HCT116 (cell line): ENCODE measurements at regions not wholly inside any gene's neighbourhood (a gene's known extent, or its start where the extent isn't known, plus 50 kb on each side); places are given as distances from the start of the nearest gene placed in this dataset.

Experiments
- ATAC-seq: fragments of 200-7000 bp; cut with Tn5 transposase; 2 replicates; pipeline ENCODE4 v1.9.1; 2020; ENCODE audit warnings: mild to moderate bottlenecking, moderate library complexity
- BruUV-seq: library from RNA; stranded (reverse); fragments of 400-500 nt; replicated peaks from 2 replicates; lab custom pipeline; 2021; lab: Mats Ljungman, UMichigan
- CTCF ChIA-PET: fragments of 300-600 bp; sonication (Branson Sonifier 250); formaldehyde crosslinking; loops from one replicate; lab custom pipeline; 2021; ENCODE audit warnings: antibody characterized with exemption; lab: Charles Lee
- POLR2A ChIA-PET: fragments of 300-600, 350-600 bp; sonication (Branson Sonifier 250); formaldehyde crosslinking; loops from one replicate; lab custom pipeline; 2021; ENCODE audit warnings: antibody characterized with exemption; lab: Charles Lee
- RAD21 ChIA-PET, 2 experiments: fragments of 300-600 bp; sonication (Branson Sonifier 250); formaldehyde crosslinking; loops; one replicate each; lab custom pipeline; 2023; ENCODE audit warnings: low total read pairs in 2 of 2; ENCODE audit not compliant: uncharacterized antibody in 2 of 2, unreplicated experiment in 2 of 2, low non-redundant PET in 1 of 2; lab: Charles Lee
- DNase-seq: peaks from one replicate; pipeline ENCODE4 v3.0.0-alpha.2; 2010; ENCODE audit warnings: low read depth, low spot score
- H2AFZ ChIP-seq: fragments of 200-600 bp; shearing (Covaris generic), sonication (generic); 2 replicates; pipeline ENCODE4 v1.6.1; 2017; ENCODE audit warnings: low read depth, mixed run types, mixed read lengths, antibody characterized with exemption, low read length; ENCODE audit not compliant: poor library complexity, severe bottlenecking
- H3K27ac ChIP-seq: 2 replicates; pipeline ENCODE4 v1.5.1; 2012; ENCODE audit warnings: low read depth, low read length
- H3K27me3 ChIP-seq: fragments of 200-600 bp; sonication (generic); 2 replicates; pipeline ENCODE4 v1.6.1; 2016; ENCODE audit warnings: mixed run types, low read length, mixed read lengths; ENCODE audit not compliant: insufficient read depth
- H3K36me3 ChIP-seq, 2 experiments: fragments of 200-500 bp in 1 of 2; fragments of 200-600 bp in 1 of 2; sonication (Bioruptor generic) in 1 of 2; sonication (generic) in 1 of 2; 2 replicates each; pipeline versions ENCODE4 v1.5.1 to v1.6.1; 2014 to 2016; ENCODE audit warnings: low read length in 2 of 2, inconsistent platforms in 1 of 2, mixed read lengths in 1 of 2, mixed run types in 1 of 2; ENCODE audit not compliant: insufficient read depth in 2 of 2, control insufficient read depth in 1 of 2
- H3K4me1 ChIP-seq, 2 experiments: fragments of 200-600 bp in 1 of 2; sonication (generic) in 1 of 2; 2 replicates each; pipeline versions ENCODE4 v1.5.1 to v1.6.1; 2012 to 2017; ENCODE audit warnings: low read length in 2 of 2, inconsistent platforms in 1 of 2, mild to moderate bottlenecking in 1 of 2, mixed read lengths in 1 of 2, mixed run types in 1 of 2, moderate library complexity in 1 of 2; ENCODE audit not compliant: insufficient read depth in 2 of 2, control insufficient read depth in 1 of 2
- H3K4me2 ChIP-seq: fragments of 200-600 bp; sonication (generic); 2 replicates; pipeline ENCODE4 v1.6.1; 2017; ENCODE audit warnings: mixed run types, low read length, mixed read lengths
- H3K4me3 ChIP-seq, 2 experiments: fragments of 200-600 bp in 1 of 2; sonication (generic) in 1 of 2; replicated peaks in 1 of 2; 2 replicates each; pipeline ENCODE4 v1.5.1; 2011 to 2016; ENCODE audit warnings: low read length in 2 of 2, control low read depth in 1 of 2, low read depth in 1 of 2, mild to moderate bottlenecking in 1 of 2, mixed read lengths in 1 of 2, mixed run types in 1 of 2
- H3K79me2 ChIP-seq: fragments of 200-600 bp; sonication (generic); 2 replicates; pipeline ENCODE4 v1.6.1; 2017; ENCODE audit warnings: mild to moderate bottlenecking, mixed run types, low read length, moderate library complexity, mixed read lengths; ENCODE audit not compliant: insufficient read depth
- H3K9ac ChIP-seq: fragments of 200-600 bp; sonication (generic); 2 replicates; pipeline ENCODE4 v1.6.1; 2016; ENCODE audit warnings: low read length, mixed read lengths
- H3K9me2 ChIP-seq: fragments of 200-600 bp; sonication (generic), shearing (Covaris generic); 2 replicates; pipeline ENCODE4 v1.6.1; 2017; ENCODE audit warnings: mixed run types, mild to moderate bottlenecking, moderate library complexity; ENCODE audit not compliant: insufficient read depth
- H3K9me3 ChIP-seq, 2 experiments: fragments of 200-500 bp in 1 of 2; fragments of 200-600 bp in 1 of 2; sonication (Bioruptor generic) in 1 of 2; sonication (generic) in 1 of 2; 2 replicates each; pipeline ENCODE4 v1.6.1; 2014 to 2017; ENCODE audit warnings: low read length in 2 of 2, mixed read lengths in 2 of 2, inconsistent platforms in 1 of 2, low read depth in 1 of 2, mild to moderate bottlenecking in 1 of 2, mixed run types in 1 of 2, moderate library complexity in 1 of 2; ENCODE audit not compliant: control insufficient read depth in 1 of 2, insufficient read depth in 1 of 2
- H4K20me1 ChIP-seq: fragments of 200-600 bp; sonication (generic), shearing (Covaris generic); 2 replicates; pipeline ENCODE4 v1.6.1; 2017; ENCODE audit warnings: mixed run types, mild to moderate bottlenecking, moderate library complexity; ENCODE audit not compliant: insufficient read depth
- ATF3 ChIP-seq: IDR thresholded peaks from 2 replicates; pipeline ENCODE4 v1.6.1; 2012
- CEBPB ChIP-seq: IDR thresholded peaks from 2 replicates; pipeline ENCODE4 v1.6.1; 2012; ENCODE audit warnings: low read depth
- EGR1 ChIP-seq: IDR thresholded peaks from 2 replicates; pipeline ENCODE4 v1.6.1; 2012; ENCODE audit warnings: low read depth
- ELF1 ChIP-seq: IDR thresholded peaks from 2 replicates; pipeline ENCODE4 v1.6.1; 2012; ENCODE audit warnings: low read depth, borderline replicate concordance
- EZH2 ChIP-seq: fragments of 200-600 bp; sonication (generic); IDR thresholded peaks from 2 replicates; pipeline ENCODE4 v1.6.1; 2017; ENCODE audit warnings: antibody characterized with exemption, mixed run types
- EZH2phosphoT487 ChIP-seq: fragments of 200-600 bp; IDR thresholded peaks from 2 replicates; pipeline ENCODE4 v1.6.1; 2018; ENCODE audit warnings: antibody characterized with exemption, borderline replicate concordance
- FOSL1 ChIP-seq: IDR thresholded peaks from 2 replicates; pipeline ENCODE4 v1.6.1; 2012; ENCODE audit warnings: low read depth
- JUND ChIP-seq: IDR thresholded peaks from 2 replicates; pipeline ENCODE4 v1.6.1; 2012
- MAX ChIP-seq: IDR thresholded peaks from 2 replicates; pipeline ENCODE4 v1.6.1; 2012
- POLR2AphosphoS5 ChIP-seq: IDR thresholded peaks from 2 replicates; pipeline ENCODE4 v1.6.1; 2011; ENCODE audit warnings: mild to moderate bottlenecking, low read depth, low read length, moderate library complexity
- RAD21 ChIP-seq: IDR thresholded peaks from 2 replicates; pipeline ENCODE4 v1.6.1; 2012; ENCODE audit warnings: low read depth, mild to moderate bottlenecking
- REST ChIP-seq: IDR thresholded peaks from 2 replicates; pipeline ENCODE4 v1.6.1; 2012; ENCODE audit warnings: low read depth
- SIN3A ChIP-seq: IDR thresholded peaks from 2 replicates; pipeline ENCODE4 v1.6.1; 2012; ENCODE audit warnings: low read depth
- SP1 ChIP-seq: IDR thresholded peaks from 2 replicates; pipeline ENCODE4 v1.6.1; 2012; ENCODE audit warnings: low read depth
- SRF ChIP-seq: IDR thresholded peaks from 2 replicates; pipeline ENCODE4 v1.6.1; 2012; ENCODE audit warnings: low read depth
- YY1 ChIP-seq: IDR thresholded peaks from 2 replicates; pipeline ENCODE4 v1.6.1; 2011; ENCODE audit warnings: low read length, low read depth, moderate library complexity, mild to moderate bottlenecking; ENCODE audit not compliant: insufficient replicate concordance; ENCODE audit errors: extremely low read depth
- ZFX ChIP-seq: fragments of 450-650 bp; IDR thresholded peaks from 2 replicates; pipeline ENCODE4 v1.6.1; 2017
- intact Hi-C: fragments of 100-400 bp; cut with micrococcal nuclease; formaldehyde crosslinking; loops from 2 replicates; pipeline ENCODE4 v1.10.0; 2022

- ChIA-PET RAD21 (no interaction called here), POLR2A (no interaction called here)
- H3K27ac ChIP-seq = no peak overlapping the region
- H3K4me1 ChIP-seq = no peaks in the 10 kb centered on the region
- H3K9me3 ChIP-seq = no peaks in the 10 kb centered on the region
- H4K20me1 ChIP-seq = no peaks in the 10 kb centered on the region
- no peak for DNase-seq
- TF ChIP-seq EGR1 (no peak), EZH2phosphoT487 (no peak), POLR2AphosphoS5 (no peak), ELF1 (no peak), CEBPB (no peak)
- TF ChIP-seq, all 23 proteins: peak for 0
- CTCF ChIA-PET = no interaction called here
- Histone ChIP-seq H3K27me3 (no peaks in the 10 kb centered on the region), H3K9ac (no peak overlapping the region), H3K4me3 (no peak overlapping the region), H3K79me2 (no peaks in the 10 kb centered on the region), H3K9me2 (no peaks in the 10 kb centered on the region), H3K4me2 (no peak overlapping the region), H3K36me3 (no peaks in the 10 kb centered on the region), H2AFZ (no peak overlapping the region)
- no TSS peak for BruUV-seq
- ATAC-seq = no peak
- intact Hi-C loops = no loop called here
Measured at GRCh38 chr5:6107675-6108539, 270.4 kb downstream of the MED10 start.

GRCh38 chr5:6106756-6107155 lies 271.6 kb downstream of the MED10 start:
- no peaks in the 10 kb centered on the region for H3K4me1 ChIP-seq
- H3K4me3 ChIP-seq = no peak overlapping the region
- H3K27ac ChIP-seq = no peak overlapping the region
- H3K9me2 ChIP-seq = no peaks in the 10 kb centered on the region
- no peaks in the 10 kb centered on the region for H3K79me2 ChIP-seq
- H3K9ac ChIP-seq = no peak overlapping the region
- no peaks in the 10 kb centered on the region for H4K20me1 ChIP-seq
- ChIA-PET POLR2A (no interaction called here), CTCF (no interaction called here), RAD21 (no interaction called here)
- intact Hi-C loops = no loop called here
- no peak overlapping the region for H2AFZ ChIP-seq
- ATAC-seq = no peak
- DNase-seq = no peak
- H3K4me2 ChIP-seq = no peak overlapping the region
- H3K9me3 ChIP-seq = no peaks in the 10 kb centered on the region
- no peaks in the 10 kb centered on the region for H3K27me3 ChIP-seq
- H3K36me3 ChIP-seq = no peaks in the 10 kb centered on the region
- no TSS peak for BruUV-seq
- TF ChIP-seq YY1 = no peak
- no peak for TF ChIP-seq JUND
- TF ChIP-seq SRF = no peak
- no peak for TF ChIP-seq EZH2
- TF ChIP-seq REST = no peak
- TF ChIP-seq SIN3A = no peak
- no peak for TF ChIP-seq ATF3
- TF ChIP-seq MAX = no peak
- TF ChIP-seq ZFX = no peak
- TF ChIP-seq RAD21 = no peak
- TF ChIP-seq FOSL1 = no peak
- TF ChIP-seq SP1 = no peak
- TF ChIP-seq ELF1 = no peak
- no peak for TF ChIP-seq EGR1
